SU-DHL-6 (cell line): ENCODE measurements at regions not wholly inside any gene's neighbourhood (a gene's known extent, or its start where the extent isn't known, plus 50 kb on each side); places are given as distances from the start of the nearest gene placed in this dataset.

ENCODE experiments used
- H2AFZ ChIP-seq: fragments of 200-600 bp; sonication (generic); 2 replicates; pipeline ENCODE4 v1.6.1; 2014; ENCODE audit warnings: low read depth, mild to moderate bottlenecking, moderate library complexity, mixed read lengths, antibody characterized with exemption, low read length; ENCODE audit not compliant: severe bottlenecking
- H3F3A ChIP-seq: fragments of 200-600 bp; shearing (Covaris generic); 2 replicates; pipeline ENCODE4 v1.6.0; 2016; ENCODE audit warnings: antibody characterized with exemption, mild to moderate bottlenecking; ENCODE audit not compliant: insufficient read depth
- H3K27ac ChIP-seq: fragments of 200-600 bp; sonication (generic); 2 replicates; pipeline ENCODE4 v1.5.1; 2016; ENCODE audit warnings: low read depth, mild to moderate bottlenecking, low read length, moderate library complexity, mixed read lengths
- H3K27me3 ChIP-seq: fragments of 200-600 bp; sonication (generic), shearing (Covaris generic); 2 replicates; pipeline ENCODE4 v1.6.0; 2014; ENCODE audit warnings: mild to moderate bottlenecking, low read length
- H3K36me3 ChIP-seq: fragments of 200-600 bp; sonication (generic); 2 replicates; pipeline ENCODE4 v1.6.1; 2014; ENCODE audit warnings: mild to moderate bottlenecking, low read length, mixed read lengths
- H3K4me2 ChIP-seq: fragments of 300-600, 200-600 bp; shearing (Covaris generic), sonication (generic); 2 replicates; pipeline ENCODE4 v1.6.0; 2014; ENCODE audit warnings: low read length, low read depth, mild to moderate bottlenecking; ENCODE audit not compliant: poor library complexity, severe bottlenecking
- H3K4me3 ChIP-seq: fragments of 200-600 bp; sonication (generic); 2 replicates; pipeline ENCODE4 v1.5.1; 2014; ENCODE audit warnings: antibody characterized with exemption, low read length, mild to moderate bottlenecking, mixed read lengths; ENCODE audit not compliant: insufficient read depth, poor library complexity, severe bottlenecking
- H3K79me2 ChIP-seq: fragments of 200-600 bp; sonication (generic); 2 replicates; pipeline ENCODE4 v1.6.1; 2014; ENCODE audit warnings: mild to moderate bottlenecking, low read length, moderate library complexity; ENCODE audit not compliant: insufficient read depth
- H3K9ac ChIP-seq: fragments of 200-600 bp; sonication (generic); 2 replicates; pipeline ENCODE4 v1.7.0; 2014; ENCODE audit warnings: mild to moderate bottlenecking, low read length
- H3K9me2 ChIP-seq: fragments of 200-600 bp; sonication (generic); replicated peaks from 2 replicates; pipeline ENCODE4 v1.6.1; 2014; ENCODE audit warnings: low read length; ENCODE audit not compliant: insufficient read depth
- H3K9me3 ChIP-seq: fragments of 200-600 bp; sonication (generic); 2 replicates; pipeline ENCODE4 v1.6.1; 2014; ENCODE audit warnings: low read length, mixed read lengths; ENCODE audit not compliant: insufficient read depth
- H4K20me1 ChIP-seq: fragments of 200-600 bp; sonication (generic); 2 replicates; pipeline ENCODE4 v1.6.1; 2014; ENCODE audit warnings: low read depth, mild to moderate bottlenecking, antibody characterized with exemption, low read length, moderate library complexity, mixed read lengths
- EZH2phosphoT487 ChIP-seq: fragments of 200-600 bp; sonication (generic), shearing (Covaris generic); conservative IDR thresholded peaks from 2 replicates; pipeline ENCODE4 v1.6.1; 2018; ENCODE audit warnings: mild to moderate bottlenecking, antibody characterized with exemption, low read length, moderate library complexity, mixed read lengths
- TF ChIP-seq, protein P1 (sequence below): fragments of 200-600 bp; sonication (generic); IDR thresholded peaks from one replicate; pipeline ENCODE4 v1.5.1; 2017; ENCODE audit warnings: antibody characterized with exemption, mild to moderate bottlenecking, low read length, moderate library complexity; ENCODE audit not compliant: insufficient read depth, poor library complexity, severe bottlenecking

DNA sequence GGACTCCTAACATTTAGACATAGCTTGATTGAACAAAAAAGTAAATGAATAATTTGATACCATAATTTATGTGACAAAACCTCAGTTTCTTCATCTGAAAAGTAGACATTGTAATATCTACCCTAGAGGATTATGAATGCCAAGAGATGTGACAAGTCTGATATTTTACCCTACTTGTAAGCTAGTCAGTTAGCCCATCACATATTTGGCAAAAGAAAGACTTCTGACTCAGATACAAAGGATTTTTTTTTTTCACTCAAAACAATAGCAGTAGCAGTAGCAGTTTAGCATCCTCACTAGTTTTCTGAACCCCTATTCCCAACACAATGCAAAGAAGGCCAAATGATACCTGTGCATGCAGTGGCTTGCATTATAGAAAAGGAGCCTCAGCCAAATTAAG lies 377.3 kb upstream of the E2F7 start:
- Histone ChIP-seq H3K79me2 (no peaks in the 10 kb centered on the region), H3F3A (no peaks in the 10 kb centered on the region), H4K20me1 (no peaks in the 10 kb centered on the region), H3K9me2 (no peaks in the 10 kb centered on the region), H3K27me3 (no peaks in the 10 kb centered on the region), H3K36me3 (no peaks in the 10 kb centered on the region), H2AFZ (no peak overlapping the region), H3K4me2 (no peak overlapping the region), H3K9me3 (no peaks in the 10 kb centered on the region), H3K9ac (no peak overlapping the region), H3K4me3 (no peak overlapping the region), H3K27ac (no peak overlapping the region)
- no peak for TF ChIP-seq EZH2phosphoT487
- TF ChIP-seq, protein P1, sequence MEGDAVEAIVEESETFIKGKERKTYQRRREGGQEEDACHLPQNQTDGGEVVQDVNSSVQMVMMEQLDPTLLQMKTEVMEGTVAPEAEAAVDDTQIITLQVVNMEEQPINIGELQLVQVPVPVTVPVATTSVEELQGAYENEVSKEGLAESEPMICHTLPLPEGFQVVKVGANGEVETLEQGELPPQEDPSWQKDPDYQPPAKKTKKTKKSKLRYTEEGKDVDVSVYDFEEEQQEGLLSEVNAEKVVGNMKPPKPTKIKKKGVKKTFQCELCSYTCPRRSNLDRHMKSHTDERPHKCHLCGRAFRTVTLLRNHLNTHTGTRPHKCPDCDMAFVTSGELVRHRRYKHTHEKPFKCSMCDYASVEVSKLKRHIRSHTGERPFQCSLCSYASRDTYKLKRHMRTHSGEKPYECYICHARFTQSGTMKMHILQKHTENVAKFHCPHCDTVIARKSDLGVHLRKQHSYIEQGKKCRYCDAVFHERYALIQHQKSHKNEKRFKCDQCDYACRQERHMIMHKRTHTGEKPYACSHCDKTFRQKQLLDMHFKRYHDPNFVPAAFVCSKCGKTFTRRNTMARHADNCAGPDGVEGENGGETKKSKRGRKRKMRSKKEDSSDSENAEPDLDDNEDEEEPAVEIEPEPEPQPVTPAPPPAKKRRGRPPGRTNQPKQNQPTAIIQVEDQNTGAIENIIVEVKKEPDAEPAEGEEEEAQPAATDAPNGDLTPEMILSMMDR: no peak

DNA sequence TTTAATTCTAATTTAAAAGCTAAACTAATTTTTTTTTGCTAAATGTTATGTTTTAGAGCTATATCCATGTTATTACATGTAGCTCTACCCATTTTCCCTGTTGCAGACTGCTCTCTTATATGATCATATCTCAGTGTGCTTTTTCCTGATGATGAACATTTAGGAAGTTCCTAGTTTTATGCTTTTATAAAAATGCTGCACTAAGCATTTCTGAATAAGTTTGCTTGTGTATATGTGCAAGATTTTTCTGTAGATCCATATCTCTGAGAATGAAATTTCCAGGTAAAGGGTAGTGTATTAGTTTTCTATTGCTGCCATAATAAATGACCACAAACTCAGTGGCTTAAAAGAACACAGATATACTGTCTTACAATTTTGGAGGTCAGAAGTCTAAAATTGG lies 374.4 kb upstream of the E2F7 start:
- no peak for TF ChIP-seq EZH2phosphoT487
- TF ChIP-seq, protein P1: no peak
- H3K79me2 ChIP-seq: no peaks in the 10 kb centered on the region
- H3K9me2 ChIP-seq: no peaks in the 10 kb centered on the region
- H3K4me3 ChIP-seq: no peak overlapping the region
- H3K27me3 ChIP-seq: no peaks in the 10 kb centered on the region
- no peak overlapping the region for H3K4me2 ChIP-seq
- no peaks in the 10 kb centered on the region for H3K36me3 ChIP-seq
- no peak overlapping the region for H3K9ac ChIP-seq
- no peaks in the 10 kb centered on the region for H3F3A ChIP-seq
- H3K27ac ChIP-seq: no peak overlapping the region
- H3K9me3 ChIP-seq: no peaks in the 10 kb centered on the region
- H4K20me1 ChIP-seq: no peaks in the 10 kb centered on the region
- H2AFZ ChIP-seq: no peak overlapping the region

DNA sequence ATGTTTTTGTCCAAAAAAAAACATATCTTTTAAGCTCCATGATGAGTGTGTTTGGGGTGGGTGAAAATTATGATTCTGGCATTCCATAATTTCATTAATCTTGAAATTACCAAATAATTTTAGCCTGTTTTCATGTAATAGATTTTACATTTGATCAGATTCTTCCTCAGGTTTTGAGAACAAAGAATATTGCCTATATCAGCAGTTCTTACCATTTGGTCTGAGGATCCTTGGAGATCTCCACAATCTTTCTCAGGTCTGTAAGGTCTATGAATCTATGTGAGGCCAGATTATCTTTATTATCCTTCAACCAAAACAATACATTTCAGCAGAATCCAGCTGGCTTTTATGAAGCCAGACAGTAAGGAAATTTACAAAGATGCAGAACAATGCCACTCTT lies 373.3 kb upstream of the E2F7 start:
- no peak for TF ChIP-seq EZH2phosphoT487
- TF ChIP-seq, protein P1: no peak
- H3K27ac ChIP-seq: no peak overlapping the region
- H3K9me2 ChIP-seq: no peaks in the 10 kb centered on the region

DNA sequence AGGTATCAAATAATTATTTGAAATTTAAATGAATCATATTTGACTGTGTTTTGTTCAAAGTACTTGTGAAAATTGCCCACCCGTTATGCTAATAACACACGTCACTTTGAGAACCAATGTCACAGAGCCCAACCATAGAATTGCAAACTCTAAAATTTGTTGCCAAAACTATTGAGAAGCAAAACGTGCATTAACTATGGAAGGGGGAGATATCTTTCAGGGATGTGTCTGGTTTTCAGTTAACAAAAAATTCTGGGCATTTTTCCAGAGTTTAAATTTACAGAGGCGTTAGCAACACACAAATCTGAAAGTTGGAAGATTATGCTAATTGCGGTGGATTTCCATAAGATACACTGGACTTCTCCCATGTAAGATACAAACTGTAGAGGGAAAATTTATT lies 371.8 kb upstream of the E2F7 start:
- Histone ChIP-seq H3K4me2 (no peak overlapping the region), H3K27me3 (no peaks in the 10 kb centered on the region)

More for the DNA sequence above, 373.3 kb upstream of the E2F7 start:
- Histone ChIP-seq H3F3A (no peaks in the 10 kb centered on the region), H3K36me3 (no peaks in the 10 kb centered on the region), H3K4me2 (no peak overlapping the region), H3K9me3 (no peaks in the 10 kb centered on the region), H3K27me3 (no peaks in the 10 kb centered on the region), H2AFZ (no peak overlapping the region), H4K20me1 (no peaks in the 10 kb centered on the region), H3K79me2 (no peaks in the 10 kb centered on the region), H3K4me3 (no peak overlapping the region), H3K9ac (no peak overlapping the region)

More for the DNA sequence above, 371.8 kb upstream of the E2F7 start:
- H3F3A ChIP-seq: no peaks in the 10 kb centered on the region
- H4K20me1 ChIP-seq: no peaks in the 10 kb centered on the region
- TF ChIP-seq, protein P1: no peak
- no peak for TF ChIP-seq EZH2phosphoT487
- H3K27ac ChIP-seq: no peak overlapping the region
- H3K9me3 ChIP-seq: no peaks in the 10 kb centered on the region
- H3K9me2 ChIP-seq: no peaks in the 10 kb centered on the region
- no peak overlapping the region for H2AFZ ChIP-seq
- no peaks in the 10 kb centered on the region for H3K36me3 ChIP-seq
- H3K9ac ChIP-seq: no peak overlapping the region
- H3K79me2 ChIP-seq: no peaks in the 10 kb centered on the region
- H3K4me3 ChIP-seq: no peak overlapping the region
